Trophoblast cell (in vitro differentiated cells and primary cell): ENCODE measurements at regions not wholly inside any gene's neighbourhood (a gene's known extent, or its start where the extent isn't known, plus 50 kb on each side); places are given as distances from the start of the nearest gene placed in this dataset.

ENCODE experiments used
- DNase-seq, 2 donors: peaks; one replicate each; pipeline ENCODE4 v3.0.0-alpha.2; 2016
- H2AFZ ChIP-seq: 2 replicates; pipeline ENCODE4 v1.6.1; 2013; ENCODE audit warnings: low read length, moderate library complexity, mild to moderate bottlenecking; ENCODE audit not compliant: insufficient read depth, poor library complexity
- H2AK5ac ChIP-seq: 2 replicates; pipeline ENCODE4 v1.6.1; 2013; ENCODE audit warnings: mild to moderate bottlenecking, low read length
- H2BK120ac ChIP-seq: 2 replicates; pipeline ENCODE4 v1.6.1; 2013; ENCODE audit warnings: low read length, mild to moderate bottlenecking, moderate library complexity; ENCODE audit not compliant: insufficient read depth, poor library complexity
- H2BK12ac ChIP-seq: 2 replicates; pipeline ENCODE4 v1.6.1; 2013; ENCODE audit warnings: mild to moderate bottlenecking, low read length, moderate library complexity
- H2BK5ac ChIP-seq: 2 replicates; pipeline ENCODE4 v1.6.1; 2013; ENCODE audit warnings: low read length, low read depth, moderate library complexity, mild to moderate bottlenecking; ENCODE audit not compliant: poor library complexity
- H3K14ac ChIP-seq: 2 replicates; pipeline ENCODE4 v1.6.1; 2013; ENCODE audit warnings: mild to moderate bottlenecking, low read length
- H3K18ac ChIP-seq: 2 replicates; pipeline ENCODE4 v1.6.1; 2013; ENCODE audit warnings: mild to moderate bottlenecking, low read length
- H3K23ac ChIP-seq: 2 replicates; pipeline ENCODE4 v1.6.1; 2013; ENCODE audit warnings: low read length
- H3K27ac ChIP-seq: 2 replicates; pipeline ENCODE4 v1.5.1; 2013; ENCODE audit warnings: low read depth, mild to moderate bottlenecking, inconsistent platforms, low read length, moderate library complexity
- H3K27me3 ChIP-seq: 2 replicates; pipeline ENCODE4 v1.6.1; 2013; ENCODE audit warnings: inconsistent platforms, mild to moderate bottlenecking, low read length, moderate library complexity; ENCODE audit not compliant: insufficient read depth
- H3K36me3 ChIP-seq, 2 experiments: 1 replicate in 1 of 2; 2 replicates in 1 of 2; pipeline ENCODE4 v1.6.1; 2013; ENCODE audit warnings: low read length in 2 of 2, mild to moderate bottlenecking in 2 of 2, moderate library complexity in 1 of 2; ENCODE audit not compliant: insufficient read depth in 2 of 2, control insufficient read depth in 1 of 2
- H3K4ac ChIP-seq: 2 replicates; pipeline ENCODE4 v1.6.1; 2013; ENCODE audit warnings: low read depth, mild to moderate bottlenecking, low read length, moderate library complexity
- H3K4me1 ChIP-seq, 2 experiments: 1 replicate in 1 of 2; 2 replicates in 1 of 2; pipeline ENCODE4 v1.6.1; 2013; ENCODE audit warnings: low read length in 2 of 2, mild to moderate bottlenecking in 2 of 2, moderate library complexity in 1 of 2; ENCODE audit not compliant: insufficient read depth in 2 of 2, control insufficient read depth in 1 of 2
- H3K4me2 ChIP-seq: 2 replicates; pipeline ENCODE4 v1.6.1; 2013; ENCODE audit warnings: inconsistent platforms, mild to moderate bottlenecking, low read length, moderate library complexity
- H3K4me3 ChIP-seq: 2 replicates; pipeline ENCODE4 v1.5.1; 2013; ENCODE audit warnings: mild to moderate bottlenecking, low read depth, low read length, inconsistent platforms
- H3K79me1 ChIP-seq: one replicate; pipeline ENCODE4 v1.6.1; 2013; ENCODE audit warnings: low read length
- H3K79me2 ChIP-seq: 2 replicates; pipeline ENCODE4 v1.6.1; 2013; ENCODE audit warnings: low read length, mild to moderate bottlenecking; ENCODE audit not compliant: control insufficient read depth, insufficient read depth, poor library complexity
- H3K9ac ChIP-seq: 2 replicates; pipeline ENCODE4 v1.6.1; 2013; ENCODE audit warnings: mild to moderate bottlenecking, low read length
- H3K9me3 ChIP-seq: 2 replicates; pipeline ENCODE4 v1.6.1; 2013; ENCODE audit warnings: low read depth, mild to moderate bottlenecking, control low read depth, inconsistent platforms, low read length; ENCODE audit not compliant: insufficient read depth
- H4K12ac ChIP-seq: 2 replicates; pipeline ENCODE4 v1.6.1; 2013; ENCODE audit warnings: low read depth, mild to moderate bottlenecking, low read length, moderate library complexity
- H4K8ac ChIP-seq: 2 replicates; pipeline ENCODE4 v1.6.1; 2013; ENCODE audit warnings: low read depth, mild to moderate bottlenecking, low read length, moderate library complexity
- H4K91ac ChIP-seq: one replicate; pipeline ENCODE4 v1.6.1; 2013; ENCODE audit warnings: low read depth, mild to moderate bottlenecking, low read length, moderate library complexity
- WGBS: extraction: QIAGEN DNeasy Blood & Tissue Kit; methylation state at CpG from one replicate; pipeline ENCODE4 v1.1.7; 2013; ENCODE audit warnings: missing lambda C conversion rate; ENCODE audit not compliant: insufficient read length, insufficient coverage; ENCODE audit errors: extremely low coverage; 5-methylcytosine and 5-hydroxymethylcytosine counted together

DNA sequence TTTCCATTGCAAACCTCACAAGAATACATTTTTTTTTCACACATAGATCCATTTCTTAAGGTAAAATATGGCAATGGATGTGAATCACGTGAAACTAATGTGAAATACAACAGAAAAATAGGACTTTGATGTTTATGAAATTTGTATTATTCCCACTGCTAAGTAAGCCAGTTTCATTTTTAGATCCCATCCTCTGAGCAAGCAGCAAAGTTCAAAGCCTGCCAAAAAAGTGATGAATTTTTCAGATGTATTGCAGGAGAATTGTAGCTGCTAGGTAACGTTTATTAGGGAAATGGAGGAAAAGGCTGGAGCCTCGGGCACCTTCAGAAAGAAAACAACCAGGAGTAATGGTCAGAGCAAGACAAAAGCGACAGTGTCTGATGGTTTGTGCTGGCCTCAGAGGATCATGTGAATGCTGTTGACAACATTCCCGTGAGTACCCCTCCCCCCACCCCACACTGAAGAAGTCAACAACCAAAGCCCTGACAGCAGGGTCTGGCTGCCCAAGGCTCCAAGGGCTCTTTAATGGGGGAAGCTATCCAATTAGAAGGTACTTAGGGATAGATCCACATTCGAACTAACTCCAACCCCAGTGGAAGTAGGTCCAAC lies 95.5 kb downstream of the OXGR1 start:
- no peaks in the 10 kb centered on the region for H3K79me1 ChIP-seq
- no peak overlapping the region for H4K91ac ChIP-seq
- no peak for DNase-seq
- H2BK5ac ChIP-seq = no peak overlapping the region
- H2AK5ac ChIP-seq = no peak overlapping the region
- peaks cover 0 to 5% of the 10 kb centered on the region in 2 experiments for H3K4me1 ChIP-seq
- H3K4me3 ChIP-seq = no peak overlapping the region
- no peak overlapping the region for H2BK120ac ChIP-seq
- no peaks in the 10 kb centered on the region for H3K9me3 ChIP-seq
- no peak overlapping the region for H3K4ac ChIP-seq
- H2AFZ ChIP-seq = no peak overlapping the region
- H2BK12ac ChIP-seq = no peak overlapping the region
- H4K12ac ChIP-seq = no peak overlapping the region
- no peak overlapping the region for H3K23ac ChIP-seq
- no peaks in the 10 kb centered on the region for H3K27me3 ChIP-seq
- H3K14ac ChIP-seq = no peak overlapping the region
- no peak overlapping the region for H3K18ac ChIP-seq
- no peak overlapping the region for H3K9ac ChIP-seq
- no peak overlapping the region for H3K27ac ChIP-seq
- no peaks in the 10 kb centered on the region for H3K36me3 ChIP-seq
- H3K4me2 ChIP-seq = peak overlapping the region; percentile 40
- WGBS = no CpG with 5 or more reads among the region's 6 CpGs
- H3K79me2 ChIP-seq = no peaks in the 10 kb centered on the region
- no peak overlapping the region for H4K8ac ChIP-seq

DNA sequence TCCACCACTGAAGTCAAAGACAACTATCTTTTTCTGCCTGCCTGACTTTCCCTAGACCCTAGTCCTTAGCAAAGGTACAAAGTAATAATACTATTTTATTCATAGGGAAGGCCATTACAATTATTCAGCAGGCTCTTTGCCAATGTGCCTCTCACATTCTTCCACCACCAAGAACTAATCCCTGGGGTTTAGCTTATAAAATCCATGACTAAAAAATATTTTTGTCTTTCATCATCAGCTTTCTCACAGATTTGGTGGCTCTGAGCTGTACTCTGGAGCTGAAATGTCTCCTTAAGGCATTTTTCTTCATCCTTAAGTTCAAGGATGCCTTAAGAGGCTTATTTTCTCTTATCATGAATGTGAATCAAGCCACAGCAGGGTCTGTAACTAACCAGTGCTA lies 96.1 kb downstream of the OXGR1 start:
- Histone ChIP-seq H3K23ac (no peak overlapping the region), H4K12ac (no peak overlapping the region), H3K14ac (no peak overlapping the region), H4K8ac (no peak overlapping the region), H3K36me3 (no peaks in the 10 kb centered on the region), H2BK5ac (no peak overlapping the region), H3K9ac (no peak overlapping the region), H3K4ac (no peak overlapping the region), H3K4me1 (peaks cover 0 to 5% of the 10 kb centered on the region in 2 experiments), H2AK5ac (no peak overlapping the region), H3K79me1 (no peaks in the 10 kb centered on the region), H3K9me3 (no peaks in the 10 kb centered on the region), H2BK12ac (no peak overlapping the region), H3K4me3 (no peak overlapping the region), H4K91ac (no peak overlapping the region), H3K4me2 (no peak overlapping the region), H3K27ac (no peak overlapping the region), H3K27me3 (no peaks in the 10 kb centered on the region), H3K79me2 (no peaks in the 10 kb centered on the region), H3K18ac (no peak overlapping the region), H2AFZ (no peak overlapping the region), H2BK120ac (no peak overlapping the region)
- no peak for DNase-seq
